Esophagus muscularis mucosa (tissue), 3 donors: ENCODE measurements at regions not wholly inside any gene's neighbourhood (a gene's known extent, or its start where the extent isn't known, plus 50 kb on each side); places are given as distances from the start of the nearest gene placed in this dataset.
A peak's percentile ranks its signal among the peaks of the same experiment; 100 is the strongest.

ENCODE experiments used
- POLR2A ChIP-seq: fragments of 450-650 bp; IDR thresholded peaks from one replicate; pipeline ENCODE4 v1.6.1; 2017; ENCODE audit warnings: antibody characterized with exemption, moderate library complexity, mild to moderate bottlenecking, low read depth
- POLR2AphosphoS5 ChIP-seq, 2 donors: sonication (generic); formaldehyde crosslinking; IDR thresholded peaks; one replicate each; pipeline ENCODE4 v1.6.1; 2017; ENCODE audit warnings: antibody characterized with exemption in 2 of 2
- TF ChIP-seq, protein P1 (sequence below), 3 experiments: fragments of 200-600 bp in 2 of 3; fragments of 450-650 bp in 1 of 3; sonication (generic) in 2 of 3; IDR thresholded peaks; one replicate each; pipeline ENCODE4 v1.5.1; 2017 to 2019; ENCODE audit warnings: antibody characterized with exemption in 3 of 3, mild to moderate bottlenecking in 2 of 3, moderate library complexity in 1 of 3

DNA sequence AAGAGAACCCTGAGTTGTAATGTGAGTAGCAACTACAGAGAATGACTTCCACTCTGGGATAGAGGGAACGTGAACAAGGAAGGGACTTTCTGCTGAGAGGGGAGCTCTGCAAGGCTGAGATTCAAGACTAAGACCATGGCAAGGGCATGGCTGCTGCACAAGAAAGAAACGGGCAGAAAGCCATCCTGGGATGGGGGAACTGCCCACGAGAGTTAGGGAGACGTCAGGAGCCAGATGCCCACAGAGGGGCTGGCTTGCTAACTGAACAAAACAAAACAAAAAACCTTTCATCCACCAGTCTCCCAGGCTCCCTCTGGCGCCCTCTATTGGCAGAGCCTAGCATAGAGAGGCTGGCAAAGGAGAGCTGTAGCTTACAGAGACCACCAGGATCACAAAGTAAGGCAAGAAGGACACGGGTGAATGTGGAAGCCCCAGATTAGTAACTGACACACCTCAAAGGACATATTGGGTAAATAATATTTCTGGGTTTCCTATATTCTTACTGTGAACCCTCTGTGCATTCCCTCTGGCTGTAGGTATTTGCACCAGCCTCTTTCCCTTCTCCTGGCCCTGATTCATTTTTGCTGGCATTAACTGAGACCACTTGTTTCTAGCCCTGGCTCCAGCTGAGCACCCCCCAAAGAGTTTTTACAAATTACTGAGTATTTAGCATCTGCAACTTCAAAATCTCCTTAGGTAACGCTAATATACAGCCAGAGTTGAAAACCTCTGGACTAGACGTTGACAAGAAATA lies 338.3 kb downstream of the EMP1 start:
- TF ChIP-seq POLR2A (no peak), POLR2AphosphoS5 (IDR thresholded peaks at IDR 0.05) (no peak)
- TF ChIP-seq, protein P1, sequence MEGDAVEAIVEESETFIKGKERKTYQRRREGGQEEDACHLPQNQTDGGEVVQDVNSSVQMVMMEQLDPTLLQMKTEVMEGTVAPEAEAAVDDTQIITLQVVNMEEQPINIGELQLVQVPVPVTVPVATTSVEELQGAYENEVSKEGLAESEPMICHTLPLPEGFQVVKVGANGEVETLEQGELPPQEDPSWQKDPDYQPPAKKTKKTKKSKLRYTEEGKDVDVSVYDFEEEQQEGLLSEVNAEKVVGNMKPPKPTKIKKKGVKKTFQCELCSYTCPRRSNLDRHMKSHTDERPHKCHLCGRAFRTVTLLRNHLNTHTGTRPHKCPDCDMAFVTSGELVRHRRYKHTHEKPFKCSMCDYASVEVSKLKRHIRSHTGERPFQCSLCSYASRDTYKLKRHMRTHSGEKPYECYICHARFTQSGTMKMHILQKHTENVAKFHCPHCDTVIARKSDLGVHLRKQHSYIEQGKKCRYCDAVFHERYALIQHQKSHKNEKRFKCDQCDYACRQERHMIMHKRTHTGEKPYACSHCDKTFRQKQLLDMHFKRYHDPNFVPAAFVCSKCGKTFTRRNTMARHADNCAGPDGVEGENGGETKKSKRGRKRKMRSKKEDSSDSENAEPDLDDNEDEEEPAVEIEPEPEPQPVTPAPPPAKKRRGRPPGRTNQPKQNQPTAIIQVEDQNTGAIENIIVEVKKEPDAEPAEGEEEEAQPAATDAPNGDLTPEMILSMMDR (IDR thresholded peaks at IDR 0.05), result peak; percentile 43 to 76 (median 72)
